Common myeloid progenitor, CD34-positive (primary cell): ENCODE measurements at regions not wholly inside any gene's neighbourhood (a gene's known extent, or its start where the extent isn't known, plus 50 kb on each side); places are given as distances from the start of the nearest gene placed in this dataset.

ENCODE experiments used
- CTCF ChIA-PET: fragments of 350-600 bp; sonication (Branson Sonifier 250); formaldehyde crosslinking; loops from one replicate; lab custom pipeline; 2021; ENCODE audit warnings: antibody characterized with exemption; lab: Charles Lee
- POLR2A ChIA-PET: fragments of 350-600 bp; sonication (Branson Sonifier 250); formaldehyde crosslinking; loops from one replicate; lab custom pipeline; 2021; ENCODE audit warnings: antibody characterized with exemption; lab: Charles Lee
- DNase-seq, 3 donors: peaks; one replicate each; pipeline versions ENCODE4 v3.0.0 to v3.0.0-alpha.2; 2013
- H3K27ac ChIP-seq, 2 experiments: 1 replicate in 1 of 2; 2 replicates in 1 of 2; pipeline ENCODE4 v1.7.0; 2013; ENCODE audit warnings: inconsistent platforms in 2 of 2, low read length in 2 of 2, mild to moderate bottlenecking in 2 of 2, low read depth in 1 of 2, moderate library complexity in 1 of 2; ENCODE audit not compliant: severe bottlenecking in 2 of 2, insufficient read depth in 1 of 2, poor library complexity in 1 of 2
- H3K27me3 ChIP-seq, 5 experiments: replicated peaks in 2 of 5; 1 replicate in 3 of 5; 2 replicates in 2 of 5; pipeline versions ENCODE4 v1.6.1 to v1.7.0; 2013; ENCODE audit warnings: low read length in 4 of 5, mild to moderate bottlenecking in 2 of 5, moderate library complexity in 2 of 5, inconsistent platforms in 1 of 5; ENCODE audit not compliant: insufficient read depth in 5 of 5, control insufficient read depth in 4 of 5
- H3K36me3 ChIP-seq, 4 experiments: 1 replicate in 2 of 4; 2 replicates in 2 of 4; pipeline versions ENCODE4 v1.6.1 to v1.7.0; 2013; ENCODE audit warnings: low read length in 3 of 4, control low read depth in 1 of 4, mild to moderate bottlenecking in 1 of 4; ENCODE audit not compliant: control insufficient read depth in 4 of 4, insufficient read depth in 4 of 4
- H3K4me1 ChIP-seq, 4 experiments: 1 replicate in 3 of 4; 2 replicates in 1 of 4; pipeline versions ENCODE4 v1.6.1 to v1.7.1; 2013; ENCODE audit warnings: low read length in 3 of 4, mild to moderate bottlenecking in 3 of 4, control low read depth in 1 of 4, inconsistent platforms in 1 of 4, moderate library complexity in 1 of 4; ENCODE audit not compliant: control insufficient read depth in 4 of 4, insufficient read depth in 4 of 4; ENCODE audit errors: control extremely low read depth in 1 of 4
- H3K4me3 ChIP-seq, 7 experiments: 1 replicate in 4 of 7; 2 replicates in 3 of 7; pipeline versions ENCODE4 v1.5.1 to v1.7.0; 2013; ENCODE audit warnings: mild to moderate bottlenecking in 7 of 7, low read length in 6 of 7, moderate library complexity in 6 of 7, inconsistent platforms in 2 of 7, low read depth in 2 of 7, control low read depth in 1 of 7; ENCODE audit not compliant: insufficient read depth in 4 of 7, control insufficient read depth in 1 of 7; ENCODE audit errors: extremely low read depth in 1 of 7
- H3K9me3 ChIP-seq, 5 experiments: 1 replicate in 4 of 5; 2 replicates in 1 of 5; pipeline versions ENCODE4 v1.6.1 to v1.7.1; 2013; ENCODE audit warnings: low read length in 4 of 5, mild to moderate bottlenecking in 2 of 5, inconsistent platforms in 1 of 5, low read depth in 1 of 5, moderate library complexity in 1 of 5; ENCODE audit not compliant: control insufficient read depth in 4 of 5, insufficient read depth in 2 of 5; ENCODE audit errors: control extremely low read depth in 1 of 5
- WGBS: methylation state at CpG from one replicate; pipeline ENCODE4 v1.1.5; 2013; ENCODE audit not compliant: insufficient coverage; 5-methylcytosine and 5-hydroxymethylcytosine counted together

GRCh38 chr9:79809931-79810330 is 238.2 kb downstream of the TLE4 start:
- Histone ChIP-seq H3K4me3 (no peak overlapping the region), H3K36me3 (no peaks in the 10 kb centered on the region), H3K27me3 (no peaks in the 10 kb centered on the region), H3K27ac (no peak overlapping the region), H3K4me1 (peaks cover 13 to 23% (median 15%) of the 10 kb centered on the region in 4 experiments), H3K9me3 (no peaks in the 10 kb centered on the region)
- POLR2A ChIA-PET = interaction anchor here (0.6 kb wide), 1 partner anchor 1399 kb away, joined by 3 read pairs; no protein-coding TSS in a partner anchor
- DNase-seq = peak in 2 of 3 donors; percentile 41 to 54
- no CpG with 5 or more reads among the region's 1 CpG for WGBS
- CTCF ChIA-PET = no interaction called here

- no CpG with 5 or more reads among the region's 2 CpGs for WGBS
- no peak for DNase-seq
Observed at GRCh38 chr9:79809316-79809876, 237.6 kb downstream of the TLE4 start.

GRCh38 chr9:79807971-79808370 is 236.2 kb downstream of the TLE4 start:
- H3K9me3 ChIP-seq = no peaks in the 10 kb centered on the region
- DNase-seq = no peak
- ChIA-PET CTCF (interaction anchor here (0.6 to 1.5 kb wide), 2 partner anchors 14 to 333 kb away, joined by 3 to 4 read pairs; no protein-coding TSS in a partner anchor), POLR2A (no interaction called here)
- H3K4me1 ChIP-seq = peaks cover 9 to 16% (median 10%) of the 10 kb centered on the region in 4 experiments
- no peak overlapping the region for H3K4me3 ChIP-seq
- no peak overlapping the region for H3K27ac ChIP-seq
- no peaks in the 10 kb centered on the region for H3K36me3 ChIP-seq
- WGBS = no CpG with 5 or more reads among the region's 2 CpGs
- H3K27me3 ChIP-seq = no peaks in the 10 kb centered on the region

More at GRCh38 chr9:79809316-79809876, 237.6 kb downstream of the TLE4 start:
- POLR2A ChIA-PET = interaction anchor here (0.6 kb wide), 1 partner anchor 1398 kb away, joined by 3 read pairs; no protein-coding TSS in a partner anchor
- CTCF ChIA-PET = interaction anchor here (1.5 kb wide), 1 partner anchor 12 kb away, joined by 3 read pairs; no protein-coding TSS in a partner anchor
- Histone ChIP-seq H3K27me3 (no peaks in the 10 kb centered on the region), H3K4me1 (peaks cover 13 to 23% (median 15%) of the 10 kb centered on the region in 4 experiments), H3K27ac (no peak overlapping the region), H3K9me3 (no peaks in the 10 kb centered on the region), H3K4me3 (no peak overlapping the region), H3K36me3 (no peaks in the 10 kb centered on the region)

GRCh38 chr9:79806086-79806485 is 234.3 kb downstream of the TLE4 start:
- ChIA-PET CTCF (no interaction called here), POLR2A (no interaction called here)
- H3K4me1 ChIP-seq = peaks cover 0 to 7% (median 4%) of the 10 kb centered on the region in 4 experiments
- no peak overlapping the region for H3K4me3 ChIP-seq
- DNase-seq = no peak
- WGBS = 100% methylated on average over 1 of the region's 4 CpGs
- H3K27ac ChIP-seq = no peak overlapping the region
- H3K27me3 ChIP-seq = no peaks in the 10 kb centered on the region
- H3K36me3 ChIP-seq = no peaks in the 10 kb centered on the region
- H3K9me3 ChIP-seq = no peaks in the 10 kb centered on the region

GRCh38 chr9:79801459-79801858 is 229.7 kb downstream of the TLE4 start:
- ChIA-PET CTCF (no interaction called here), POLR2A (no interaction called here)
- Histone ChIP-seq H3K36me3 (no peaks in the 10 kb centered on the region), H3K4me3 (no peak overlapping the region), H3K27ac (no peak overlapping the region), H3K9me3 (no peaks in the 10 kb centered on the region), H3K4me1 (peaks cover 0 to 3% (median 0%) of the 10 kb centered on the region in 4 experiments), H3K27me3 (no peaks in the 10 kb centered on the region)
- peak in 2 of 3 donors; percentile 22 to 34 for DNase-seq
- 100% methylated on average over 1 of the region's 3 CpGs for WGBS

GRCh38 chr9:79800578-79800977 is 228.8 kb downstream of the TLE4 start:
- H3K4me1 ChIP-seq = no peaks in the 10 kb centered on the region
- H3K9me3 ChIP-seq = no peaks in the 10 kb centered on the region
- no peak overlapping the region for H3K4me3 ChIP-seq
- ChIA-PET POLR2A (no interaction called here), CTCF (no interaction called here)
- no peaks in the 10 kb centered on the region for H3K36me3 ChIP-seq
- WGBS = no CpG with 5 or more reads among the region's 1 CpG
- H3K27ac ChIP-seq = no peak overlapping the region
- no peaks in the 10 kb centered on the region for H3K27me3 ChIP-seq
- DNase-seq = no peak

- no peaks in the 10 kb centered on the region for H3K4me1 ChIP-seq
- no peak overlapping the region for H3K27ac ChIP-seq
- H3K4me3 ChIP-seq = no peak overlapping the region
- WGBS = 98% methylated on average over 4 of the region's 6 CpGs
- DNase-seq = no peak
- no peaks in the 10 kb centered on the region for H3K36me3 ChIP-seq
- ChIA-PET CTCF (no interaction called here), POLR2A (no interaction called here)
- no peaks in the 10 kb centered on the region for H3K27me3 ChIP-seq
- H3K9me3 ChIP-seq = no peaks in the 10 kb centered on the region
Observed at GRCh38 chr9:79799691-79800335, 228.0 kb downstream of the TLE4 start.
